ENCODE measurements at regions not wholly inside any gene's neighbourhood (a gene's known extent, or its start where the extent isn't known, plus 50 kb on each side); places are given as distances from the start of the nearest gene placed in this dataset.

GRCh38 chr22:44613196-44613595, 88.8 kb upstream of the PRR5 start:
- DNase-seq (ENCODE audit: low read depth): no peak

- no peak for DNase-seq (ENCODE audit: low read depth)
These were observed 90.0 kb upstream of the PRR5 start for GRCh38 chr22:44611880-44612496.

GRCh38 chr22:44610071-44610470, 91.9 kb upstream of the PRR5 start:
- DNase-seq (ENCODE audit: low read depth): no peak

- no peak for DNase-seq (ENCODE audit: low read depth)
These were observed 92.5 kb upstream of the PRR5 start for GRCh38 chr22:44609400-44609988.

- no peak for DNase-seq (ENCODE audit: low read depth)
These were observed 93.2 kb upstream of the PRR5 start for GRCh38 chr22:44608597-44609399.

- DNase-seq (ENCODE audit: low read depth): no peak
These were observed 95.9 kb upstream of the PRR5 start for GRCh38 chr22:44606126-44606525.

- no peak for DNase-seq (ENCODE audit: low read depth)
These were observed 96.5 kb upstream of the PRR5 start for GRCh38 chr22:44605486-44605885.

- DNase-seq (ENCODE audit: low read depth): no peak
These were observed 97.0 kb upstream of the PRR5 start for GRCh38 chr22:44604991-44605390.

GRCh38 chr22:44604455-44604854, 97.5 kb upstream of the PRR5 start:
- DNase-seq (ENCODE audit: low read depth): no peak

- DNase-seq (ENCODE audit: low read depth): no peak
These were observed 98.2 kb upstream of the PRR5 start for GRCh38 chr22:44603767-44604166.

- no peak for DNase-seq (ENCODE audit: low read depth)
These were observed 100.3 kb upstream of the PRR5 start for GRCh38 chr22:44601725-44602124.

GRCh38 chr22:44601189-44601588, 100.8 kb upstream of the PRR5 start:
- DNase-seq (ENCODE audit: low read depth): no peak

GRCh38 chr22:44600207-44600785, 101.7 kb upstream of the PRR5 start:
- DNase-seq (ENCODE audit: low read depth): no peak

- DNase-seq (ENCODE audit: low read depth): no peak
These were observed 101.6 kb upstream of the RTL6 start for GRCh38 chr22:44599500-44600140.

GRCh38 chr22:44599084-44599483, 101.1 kb upstream of the RTL6 start:
- DNase-seq (ENCODE audit: low read depth): no peak

- DNase-seq (ENCODE audit: low read depth): no peak
These were observed 99.6 kb upstream of the RTL6 start for GRCh38 chr22:44597616-44598015.

GRCh38 chr22:44596396-44597125, 98.5 kb upstream of the RTL6 start:
- no peak for DNase-seq (ENCODE audit: low read depth)

GRCh38 chr22:44595841-44596341, 97.9 kb upstream of the RTL6 start:
- DNase-seq (ENCODE audit: low read depth): no peak

- DNase-seq (ENCODE audit: low read depth): no peak
These were observed 96.9 kb upstream of the RTL6 start for GRCh38 chr22:44594951-44595350.

- no peak for DNase-seq (ENCODE audit: low read depth)
These were observed 94.8 kb upstream of the RTL6 start for GRCh38 chr22:44592824-44593148.

GRCh38 chr22:44592126-44592823, 94.2 kb upstream of the RTL6 start:
- DNase-seq (ENCODE audit: low read depth): no peak
